Heart left ventricle (tissue), 13 donors: ENCODE measurements at regions not wholly inside any gene's neighbourhood (a gene's known extent, or its start where the extent isn't known, plus 50 kb on each side); places are given as distances from the start of the nearest gene placed in this dataset.

Experiments
- POLR2A ChIP-seq, 2 donors: fragments of 450-650 bp; IDR thresholded peaks; one replicate each; pipeline ENCODE4 v1.6.1; 2017; ENCODE audit warnings: antibody characterized with exemption in 2 of 2, mild to moderate bottlenecking in 2 of 2, moderate library complexity in 2 of 2
- TF ChIP-seq, protein P1 (sequence below), 12 donors: fragments of 200-600 bp; sonication (generic) in 4 of 12; IDR thresholded peaks; one replicate each; pipeline versions ENCODE4 v1.5.0 to v1.8.0; 2018 to 2022; ENCODE audit warnings: antibody characterized with exemption in 12 of 12, mild to moderate bottlenecking in 5 of 12
- donor health status: ischemic (EF 13 %, LVEDD 7.1; RV severe dilation, severe dysfunction).
- donor health status: DM: no; HTN: yes; CAD: no.
- donor health status: DM: no; HTN: no; CAD: no.
- donor health status: ischemic (EF 25% LVEDD 6.9; RV normal size, moderate dysfunction).
- donor health status: ischemic (EF 25% LVEDD 5.7; RV mildly dilated, moderate dysfunction).
- donor health status: ischemic (EF 35%, LVEDD 5.7; RV mildly dilated, moderate dysfunction).
- donor health status: nonischemic (EF 11% LVEDD 7.7; RV severe dilation, severe dysfunction).
- donor health status: DM: yes; HTN: yes; CAD: no.
- donor health status: PGD.
- donor health status: ischemic (EF 29% LVEDD 5.4; RV normal size, mild dysfunction).
- donor health status: nonischemic (EF 23%, LVEDD 6.1; RV moderate dilation, normal function).

DNA sequence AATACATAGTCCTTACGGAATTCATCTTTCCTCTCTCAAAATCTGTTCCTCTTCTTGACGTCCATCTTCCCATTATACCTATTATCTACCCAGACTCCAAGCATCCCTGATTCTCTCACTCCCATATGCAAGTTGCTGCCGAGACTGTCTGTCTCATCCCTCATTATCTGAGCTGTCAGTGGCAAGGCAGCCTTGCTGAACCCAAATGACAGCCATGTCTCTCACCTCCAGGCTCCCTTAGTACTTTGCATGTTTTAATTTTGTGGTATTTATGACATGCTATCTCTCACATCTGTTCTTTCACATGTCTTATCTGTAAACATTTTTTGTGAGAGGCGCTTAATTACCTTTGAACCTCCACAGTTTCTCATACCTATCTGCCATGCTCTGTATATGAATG is 54.4 kb upstream of the IFRD1 start:
- TF ChIP-seq, protein P1, sequence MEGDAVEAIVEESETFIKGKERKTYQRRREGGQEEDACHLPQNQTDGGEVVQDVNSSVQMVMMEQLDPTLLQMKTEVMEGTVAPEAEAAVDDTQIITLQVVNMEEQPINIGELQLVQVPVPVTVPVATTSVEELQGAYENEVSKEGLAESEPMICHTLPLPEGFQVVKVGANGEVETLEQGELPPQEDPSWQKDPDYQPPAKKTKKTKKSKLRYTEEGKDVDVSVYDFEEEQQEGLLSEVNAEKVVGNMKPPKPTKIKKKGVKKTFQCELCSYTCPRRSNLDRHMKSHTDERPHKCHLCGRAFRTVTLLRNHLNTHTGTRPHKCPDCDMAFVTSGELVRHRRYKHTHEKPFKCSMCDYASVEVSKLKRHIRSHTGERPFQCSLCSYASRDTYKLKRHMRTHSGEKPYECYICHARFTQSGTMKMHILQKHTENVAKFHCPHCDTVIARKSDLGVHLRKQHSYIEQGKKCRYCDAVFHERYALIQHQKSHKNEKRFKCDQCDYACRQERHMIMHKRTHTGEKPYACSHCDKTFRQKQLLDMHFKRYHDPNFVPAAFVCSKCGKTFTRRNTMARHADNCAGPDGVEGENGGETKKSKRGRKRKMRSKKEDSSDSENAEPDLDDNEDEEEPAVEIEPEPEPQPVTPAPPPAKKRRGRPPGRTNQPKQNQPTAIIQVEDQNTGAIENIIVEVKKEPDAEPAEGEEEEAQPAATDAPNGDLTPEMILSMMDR (IDR thresholded peaks at IDR 0.05): no peak
- no peak for TF ChIP-seq POLR2A (IDR thresholded peaks at IDR 0.05)
